COLO829 (cell line): ENCODE measurements at regions not wholly inside any gene's neighbourhood (a gene's known extent, or its start where the extent isn't known, plus 50 kb on each side); places are given as distances from the start of the nearest gene placed in this dataset.

Experiments used
- DNase-seq: peaks from one replicate; pipeline ENCODE4 v3.0.0; 2012; ENCODE audit warnings: low spot score

DNA sequence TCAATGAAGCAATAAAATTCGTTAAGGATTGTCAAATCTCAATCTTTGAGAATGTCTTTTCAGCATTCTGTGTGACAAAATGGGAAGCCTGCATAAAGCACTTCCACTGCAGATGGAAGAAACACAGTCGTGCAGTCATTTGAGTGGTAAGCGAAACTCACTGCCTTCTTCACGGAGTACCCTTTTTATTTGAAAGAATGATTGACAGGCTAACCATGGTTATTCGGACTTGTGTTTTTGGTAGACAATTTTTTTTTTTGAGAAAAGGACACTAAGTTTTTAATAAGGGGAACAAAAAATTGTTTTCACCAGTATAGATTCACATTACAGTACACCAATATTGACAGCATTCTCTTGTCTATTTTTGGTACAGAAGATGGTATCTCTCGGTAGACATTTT is 86.9 kb upstream of the MSX1 start:
- no peak for DNase-seq

DNA sequence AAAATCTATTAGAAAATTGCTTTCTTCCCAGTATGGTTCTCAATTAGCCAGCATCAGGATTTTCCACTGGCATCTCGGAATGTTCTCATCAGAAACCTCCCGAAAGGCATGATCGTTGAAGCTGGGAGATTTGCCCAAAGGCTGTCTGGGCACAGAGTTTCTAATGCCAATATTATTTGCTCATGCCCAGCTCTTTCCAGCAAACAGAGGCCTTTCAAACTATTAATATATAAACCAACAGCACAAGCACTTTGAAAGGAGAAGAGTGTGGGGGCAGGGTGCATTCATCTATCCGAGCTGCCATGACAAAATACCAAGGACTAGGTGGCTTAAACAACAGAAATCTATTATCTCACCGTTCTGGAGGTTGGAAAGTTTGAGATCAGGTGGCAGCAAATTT is 88.3 kb upstream of the MSX1 start:
- no peak for DNase-seq

DNA sequence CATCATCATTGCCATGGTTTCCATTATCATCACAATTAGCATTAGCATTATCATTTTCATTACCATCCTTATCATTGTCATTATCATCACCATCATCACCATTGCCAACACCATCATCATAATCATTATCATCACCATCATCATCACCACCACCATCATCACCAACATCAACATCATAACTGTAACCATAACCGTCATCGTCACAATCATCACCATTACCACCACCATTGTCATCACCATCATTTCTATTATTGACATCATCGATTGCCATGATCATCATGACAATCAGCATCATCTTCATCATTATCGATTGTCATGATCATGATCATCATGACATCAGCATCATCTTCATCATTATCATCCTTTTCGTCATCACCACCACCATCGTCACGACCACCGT is 88.9 kb upstream of the MSX1 start:
- no peak for DNase-seq

DNA sequence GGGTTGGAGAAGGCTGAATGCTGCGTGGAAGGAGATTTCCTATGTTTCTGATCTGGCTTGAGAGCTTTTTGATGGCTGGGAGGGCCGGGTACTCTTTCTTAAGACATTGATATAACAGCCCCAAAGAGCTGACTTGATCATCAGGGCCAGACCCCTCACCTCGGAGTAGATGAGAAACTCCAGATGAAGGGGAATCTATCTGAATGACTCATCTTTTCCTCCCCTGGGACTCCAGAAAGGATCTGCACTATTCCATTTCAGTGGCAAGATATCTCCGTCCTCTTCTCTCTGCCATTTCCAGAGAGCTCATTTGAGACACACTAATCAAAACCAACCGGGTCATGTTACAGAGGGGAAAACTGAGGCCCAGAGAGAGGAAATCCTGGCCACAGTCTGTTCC is 92.9 kb upstream of the MSX1 start:
- no peak for DNase-seq

DNA sequence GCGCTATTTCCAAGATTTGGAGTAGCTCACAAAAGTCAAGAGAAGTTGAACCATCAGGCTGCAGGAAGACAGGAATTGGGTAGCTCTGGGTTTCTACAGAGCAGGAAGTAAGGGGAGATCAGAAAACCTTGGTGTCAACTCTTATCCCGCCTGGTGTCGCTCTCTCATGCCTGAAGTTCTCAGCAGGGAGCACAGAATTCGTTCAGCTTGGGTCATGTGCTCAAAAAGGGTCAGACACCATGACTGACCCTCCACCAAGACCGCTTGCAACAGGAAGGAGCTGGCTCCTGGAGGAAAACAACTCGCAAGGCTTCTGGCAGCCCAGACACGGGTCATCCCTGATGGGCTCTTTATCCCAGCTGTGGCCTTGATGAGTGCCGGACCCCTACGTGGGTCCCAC is 93.7 kb upstream of the MSX1 start:
- no peak for DNase-seq

DNA sequence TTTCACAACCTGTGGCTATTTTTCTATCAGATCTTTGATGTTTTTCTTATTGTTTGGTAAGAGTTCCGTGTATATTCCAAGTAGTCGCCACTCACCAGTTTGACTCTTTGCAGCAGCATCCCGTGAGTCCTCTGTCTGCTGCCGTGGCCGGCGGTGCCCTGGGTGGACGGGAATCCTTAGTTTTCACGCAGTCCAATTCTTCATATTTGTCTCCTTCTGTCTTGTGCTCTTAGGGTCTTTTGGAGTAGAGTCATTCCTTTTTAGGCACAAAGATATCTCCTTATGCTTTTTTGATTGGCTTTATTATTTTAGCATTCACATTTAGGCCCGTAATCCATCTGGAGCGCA is 94.9 kb upstream of the MSX1 start:
- DNase-seq: no peak

DNA sequence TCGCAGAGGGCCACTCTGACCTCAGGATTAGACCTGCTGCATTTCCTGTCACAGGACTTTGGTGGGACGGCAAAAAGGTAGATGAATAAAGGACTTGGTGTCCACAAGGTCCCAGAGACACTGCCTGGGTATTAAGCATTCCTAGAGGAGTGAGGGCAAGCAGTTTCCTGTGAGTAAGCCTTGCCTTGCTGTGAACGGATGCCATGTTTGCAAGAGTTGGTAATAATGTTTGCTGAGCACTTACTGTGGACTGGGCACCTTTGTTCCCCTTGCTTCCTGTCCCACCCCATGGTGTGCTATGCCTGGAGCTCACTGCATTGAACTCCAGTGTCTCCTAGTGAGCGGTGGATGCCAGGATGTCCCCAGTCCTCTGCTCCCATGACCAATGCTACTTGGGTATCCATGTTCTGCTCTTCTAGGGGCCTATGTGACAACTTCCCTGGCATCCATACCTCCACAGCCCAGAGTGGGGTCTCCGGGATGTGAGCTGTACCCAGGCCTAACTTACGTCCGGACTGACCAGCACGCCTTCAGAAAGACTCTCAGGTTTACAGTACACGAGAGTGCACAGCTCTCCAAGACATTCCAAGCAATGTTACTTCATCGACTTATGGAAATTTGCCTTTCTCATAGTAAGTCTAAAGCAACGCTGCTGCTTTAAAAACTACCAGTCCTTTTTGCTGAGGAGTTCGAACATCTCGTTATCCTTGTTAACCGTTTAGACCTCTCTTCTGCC is 95.5 kb upstream of the MSX1 start:
- no peak for DNase-seq

DNA sequence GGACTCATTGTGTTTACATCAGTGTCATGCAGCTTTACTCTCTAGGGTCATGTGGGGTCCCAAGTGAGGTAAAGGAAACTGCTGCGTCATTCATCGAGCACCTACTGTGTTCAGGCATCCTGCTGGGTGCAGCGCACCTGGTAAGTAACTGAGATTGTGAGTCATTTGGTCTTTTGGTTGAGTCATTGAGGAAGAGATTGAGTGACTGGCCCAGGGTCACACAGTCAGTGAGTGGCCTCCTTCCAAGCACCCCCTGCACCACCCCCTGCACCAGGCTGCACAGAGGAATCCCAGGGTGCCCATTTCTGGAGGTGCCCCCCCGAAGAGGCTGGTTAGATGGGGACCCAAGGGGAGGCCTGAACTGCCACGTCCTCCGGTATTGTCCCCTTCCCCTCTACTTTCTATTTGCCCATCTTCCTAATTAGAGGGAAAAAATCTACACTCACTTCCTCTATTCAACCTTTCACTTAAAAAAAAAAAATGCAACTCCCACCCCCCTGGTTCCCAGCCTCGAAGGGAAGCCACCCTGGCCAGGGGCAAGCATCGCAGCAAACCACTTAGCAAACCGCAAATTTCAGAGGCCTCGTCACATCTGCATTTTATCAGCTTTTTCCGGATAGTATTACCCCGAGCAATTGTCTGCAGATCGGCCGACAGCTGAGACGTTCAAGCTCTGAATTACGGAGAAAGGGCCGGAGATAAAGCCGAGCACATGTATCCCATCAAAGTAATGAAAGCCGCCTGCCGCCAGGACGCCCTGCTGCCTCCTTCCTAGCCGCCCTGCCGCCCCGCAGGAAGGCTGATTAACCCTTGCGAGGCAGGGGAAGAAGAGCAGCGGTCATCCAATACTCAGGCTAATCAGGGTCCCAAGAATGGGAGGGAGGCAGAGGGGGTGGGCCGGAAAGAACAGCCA is 96.3 kb upstream of the MSX1 start:
- DNase-seq: no peak

DNA sequence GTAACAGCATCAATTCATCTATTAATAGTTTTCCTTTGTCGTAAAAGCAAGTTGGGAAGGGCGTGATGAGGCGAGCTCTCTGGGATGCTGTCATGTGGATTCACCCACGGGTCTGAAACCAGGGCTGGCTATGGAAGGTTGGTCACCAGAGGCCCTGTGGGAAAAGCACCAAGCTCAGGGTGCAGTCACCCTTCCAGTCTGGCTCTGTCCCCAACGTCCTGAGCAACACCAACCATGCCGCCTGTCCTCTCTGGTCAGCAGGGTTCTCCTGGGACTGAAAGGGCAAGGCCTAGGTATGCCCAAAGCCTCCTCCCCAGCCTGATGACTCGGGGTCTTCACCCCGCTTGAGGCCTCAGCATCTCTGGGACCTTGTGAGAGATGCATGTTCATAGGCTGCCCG is 97.2 kb upstream of the MSX1 start:
- DNase-seq: no peak

DNA sequence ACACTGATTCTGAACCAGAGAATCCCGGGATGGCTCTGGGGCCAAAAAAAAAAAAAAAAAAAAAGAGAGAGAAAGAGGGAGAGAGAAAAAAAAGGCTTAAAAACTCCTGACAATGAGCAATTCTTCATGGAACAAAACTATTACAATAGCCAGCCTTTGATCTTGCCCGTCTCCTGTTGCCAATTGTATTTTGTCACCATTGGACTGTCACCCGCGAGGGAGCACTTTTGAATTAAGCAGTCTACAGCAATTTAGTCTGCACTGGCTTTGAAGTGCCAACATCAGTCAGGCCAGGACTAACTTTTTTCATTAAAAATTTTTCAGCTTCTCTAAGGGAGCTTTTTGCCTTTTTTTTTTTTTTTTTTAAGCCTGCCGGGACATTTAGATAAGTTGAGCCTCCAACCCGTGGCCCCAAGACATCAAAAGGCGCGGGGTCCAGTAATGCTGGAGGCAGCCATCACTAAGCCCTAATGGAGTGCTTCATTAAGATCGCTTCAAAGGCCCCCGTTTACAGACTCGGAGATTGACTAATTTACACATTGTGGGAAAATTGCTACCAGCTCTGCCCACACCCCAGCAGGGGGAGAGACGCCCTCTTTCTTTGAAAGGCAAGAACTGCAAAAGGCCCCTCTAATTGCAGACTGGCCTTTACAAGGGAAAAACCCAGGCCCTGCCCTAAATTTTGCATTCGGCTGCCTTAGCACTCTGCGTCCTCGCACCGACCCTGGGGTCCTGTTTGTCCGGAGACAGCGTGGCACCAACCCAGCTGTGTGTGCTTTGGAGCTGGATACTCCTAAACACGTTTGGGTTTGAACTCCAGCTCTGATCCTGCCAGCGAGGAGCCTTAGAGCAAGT is 98.1 kb upstream of the MSX1 start:
- no peak for DNase-seq

DNA sequence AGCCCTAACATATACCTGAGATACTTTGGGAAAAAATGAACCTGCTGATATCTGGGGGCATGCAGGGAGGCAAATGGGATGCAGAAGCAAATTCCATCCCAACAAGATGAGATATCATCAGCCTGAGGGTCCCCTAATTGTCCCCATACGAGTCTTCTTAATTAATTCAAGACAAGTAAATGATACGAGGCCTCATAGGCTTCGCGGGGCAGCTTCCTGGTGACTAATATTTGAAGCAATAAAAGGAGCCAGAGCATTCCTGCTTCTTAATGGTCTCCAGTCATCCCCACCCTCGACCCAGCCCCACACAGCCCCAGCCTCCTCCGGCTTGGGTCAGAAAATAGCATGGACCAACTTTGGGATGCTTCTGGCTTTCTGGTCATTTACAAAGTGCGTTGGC is 99.6 kb upstream of the MSX1 start:
- DNase-seq: no peak

DNA sequence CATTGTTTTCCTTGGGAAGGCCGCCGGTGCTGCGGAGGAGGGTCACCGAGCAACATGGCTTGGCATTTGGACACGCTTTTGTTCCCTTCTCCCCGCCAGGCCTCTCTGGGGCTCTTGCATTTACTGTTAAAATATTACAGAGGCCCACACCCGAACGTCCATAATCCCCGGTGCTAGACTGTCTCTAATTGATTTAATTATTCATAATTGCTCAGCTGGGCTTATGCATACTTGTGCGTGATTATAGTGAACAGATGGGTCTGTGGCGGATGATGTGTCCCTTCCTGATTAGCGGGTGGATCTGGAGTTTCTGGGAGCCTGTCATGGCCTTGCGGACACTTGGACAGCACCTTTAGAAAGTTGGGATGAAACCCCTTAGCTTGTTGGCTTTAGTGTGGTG is 100.2 kb upstream of the MSX1 start:
- no peak for DNase-seq

DNA sequence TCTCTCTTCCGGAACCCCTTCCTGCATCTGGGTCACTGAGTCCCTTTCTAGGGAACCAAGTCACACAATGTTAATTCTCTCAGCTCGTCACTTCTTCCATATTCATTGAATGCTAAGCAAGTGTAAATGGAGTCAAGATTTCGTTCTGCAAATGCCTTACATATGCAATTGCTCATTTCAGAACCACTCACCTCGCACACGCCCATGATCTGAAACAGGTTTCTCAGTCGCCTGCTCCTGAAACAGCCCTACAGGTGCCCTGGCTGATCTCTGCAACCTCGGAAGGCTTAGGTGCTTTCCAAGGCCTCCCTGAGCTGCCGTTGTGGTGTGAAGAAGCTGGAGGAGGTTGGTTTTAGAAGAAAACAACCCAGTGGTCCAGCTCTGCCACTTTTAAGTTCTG is 100.8 kb upstream of the MSX1 start:
- DNase-seq: no peak

DNA sequence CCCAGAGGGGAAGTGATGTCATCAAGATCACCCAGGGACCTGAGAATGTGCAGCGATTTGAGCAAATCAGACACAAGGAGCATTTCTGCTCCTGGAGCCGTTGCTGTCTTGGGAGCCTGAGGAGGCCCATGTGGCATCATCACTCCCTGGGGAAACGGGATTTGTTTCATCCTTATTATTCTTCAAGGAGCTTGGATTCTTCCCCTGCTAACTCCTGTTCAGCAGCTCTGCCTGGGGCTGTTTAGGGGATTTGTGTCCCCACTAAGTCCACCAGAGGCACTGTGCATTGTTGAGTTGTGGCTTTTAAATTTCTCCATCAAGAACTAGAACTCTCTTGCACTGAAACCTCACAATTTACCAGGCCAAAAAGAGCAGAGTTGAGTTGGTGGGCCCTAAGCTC is 104.2 kb upstream of the MSX1 start:
- DNase-seq: no peak

DNA sequence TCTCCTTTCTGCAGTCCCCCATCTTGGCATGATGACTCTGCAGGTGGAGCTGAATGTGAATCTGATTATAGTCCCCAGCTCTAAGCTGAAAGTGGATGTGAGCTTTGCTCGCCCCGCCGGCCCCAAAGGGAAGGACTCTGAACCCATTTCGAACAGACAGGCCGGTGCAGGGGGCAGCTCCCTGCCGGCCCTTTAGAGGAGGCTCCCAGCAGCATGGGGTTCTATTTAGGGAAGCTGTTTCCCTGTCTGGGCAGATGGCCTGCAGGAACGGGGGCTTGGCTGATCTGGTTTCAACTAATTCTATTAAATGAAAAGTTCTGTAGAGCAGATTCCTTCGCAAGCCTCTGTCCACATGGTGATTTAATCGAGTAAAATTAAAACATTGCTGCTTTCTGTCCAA is 104.8 kb upstream of the MSX1 start:
- DNase-seq: no peak

DNA sequence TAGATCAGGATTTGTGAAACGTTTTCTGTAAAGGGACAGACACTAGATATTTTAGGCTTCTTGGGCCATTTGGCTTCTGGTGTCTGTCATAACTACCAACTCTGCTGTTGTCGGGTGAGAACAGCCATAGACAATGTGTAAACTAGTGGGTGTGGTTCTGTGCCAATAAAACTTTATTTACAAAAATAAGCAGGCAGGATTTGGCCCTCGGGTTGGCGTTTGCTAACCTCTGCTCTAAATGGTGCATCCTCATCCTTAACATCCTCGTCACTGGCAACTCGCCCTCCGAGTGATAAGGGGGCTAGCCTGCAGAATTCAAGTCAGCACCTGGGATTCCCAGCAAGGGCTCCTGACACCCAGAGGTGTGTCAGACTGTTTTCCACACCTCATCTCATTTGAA is 105.8 kb upstream of the MSX1 start:
- DNase-seq: no peak

DNA sequence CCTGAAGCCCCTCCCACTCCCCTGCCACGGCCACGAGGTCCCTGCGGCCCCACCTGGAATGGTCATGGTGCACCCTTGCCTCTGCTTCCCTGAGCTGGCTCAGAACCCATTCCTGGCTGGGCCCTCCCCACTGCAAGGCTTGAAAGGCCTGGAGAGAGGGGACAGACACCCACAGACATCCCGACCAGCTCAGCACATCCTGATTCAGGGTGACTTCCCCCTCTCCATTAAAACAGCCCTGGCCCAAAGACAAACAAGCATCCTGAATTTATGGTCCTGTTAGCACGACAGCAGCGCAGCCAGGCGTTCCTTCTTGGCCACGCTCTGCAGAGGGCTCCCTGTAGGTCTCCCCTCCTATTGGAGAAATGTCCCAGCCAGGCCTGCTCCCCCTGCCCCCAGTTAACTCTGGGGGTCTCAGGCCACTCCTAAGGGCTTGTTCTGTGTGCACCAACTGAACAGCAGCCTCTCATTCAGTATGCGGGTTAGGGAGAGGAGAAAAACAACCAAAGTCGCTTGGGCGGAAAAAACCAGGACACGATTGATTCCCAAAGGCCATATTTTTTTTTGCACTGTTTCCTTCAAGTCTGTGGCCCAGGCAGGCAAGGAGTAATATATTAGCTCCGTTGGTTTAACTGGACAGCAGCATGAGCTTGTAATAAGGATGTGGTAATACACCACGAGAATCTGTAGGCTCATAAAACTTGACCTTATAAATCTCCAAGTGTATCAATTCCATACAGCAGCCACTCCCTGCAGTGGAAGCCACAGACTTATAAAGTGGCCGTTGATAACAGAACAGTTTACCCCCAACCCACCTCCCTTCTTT is 106.7 kb upstream of the MSX1 start:
- no peak for DNase-seq

DNA sequence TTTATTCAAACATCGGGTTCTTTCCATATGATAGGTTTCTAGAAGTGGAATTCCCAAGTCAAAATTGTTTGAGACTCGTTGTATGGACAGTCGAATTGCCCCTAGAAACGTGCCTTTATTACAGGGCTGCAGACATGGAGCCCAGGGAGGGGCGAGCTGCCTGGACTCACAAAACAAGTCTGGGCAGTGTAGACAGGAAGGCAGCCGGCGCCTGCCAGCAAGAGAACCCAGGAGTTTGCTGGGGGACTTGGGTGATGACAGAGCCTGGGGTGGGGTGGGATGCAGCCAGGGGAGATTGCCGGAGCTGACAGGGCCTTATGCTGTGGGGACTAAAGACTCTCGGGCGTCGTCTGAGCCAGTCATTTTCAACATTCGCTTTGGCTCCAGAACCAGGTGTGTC is 107.4 kb upstream of the MSX1 start:
- DNase-seq: no peak

DNA sequence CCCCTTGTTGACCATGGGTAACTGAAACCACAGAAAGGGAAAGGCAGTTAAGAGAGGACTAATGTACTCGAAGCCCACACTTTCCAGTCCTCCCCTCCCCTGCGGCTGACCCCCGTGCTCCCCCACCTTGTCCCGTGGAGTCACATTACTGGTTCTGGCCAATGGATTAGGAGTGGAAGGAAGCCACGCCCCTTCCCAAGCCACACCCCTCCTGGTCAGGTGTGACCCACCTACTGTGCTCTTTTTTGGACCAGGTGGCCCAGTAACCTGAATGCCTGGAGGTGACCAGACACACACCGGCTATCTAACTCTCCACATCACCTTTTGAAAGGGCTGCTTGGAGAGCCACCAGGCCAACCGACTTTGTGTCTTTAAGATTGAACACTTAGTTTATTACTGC is 109.3 kb upstream of the MSX1 start:
- DNase-seq: no peak

DNA sequence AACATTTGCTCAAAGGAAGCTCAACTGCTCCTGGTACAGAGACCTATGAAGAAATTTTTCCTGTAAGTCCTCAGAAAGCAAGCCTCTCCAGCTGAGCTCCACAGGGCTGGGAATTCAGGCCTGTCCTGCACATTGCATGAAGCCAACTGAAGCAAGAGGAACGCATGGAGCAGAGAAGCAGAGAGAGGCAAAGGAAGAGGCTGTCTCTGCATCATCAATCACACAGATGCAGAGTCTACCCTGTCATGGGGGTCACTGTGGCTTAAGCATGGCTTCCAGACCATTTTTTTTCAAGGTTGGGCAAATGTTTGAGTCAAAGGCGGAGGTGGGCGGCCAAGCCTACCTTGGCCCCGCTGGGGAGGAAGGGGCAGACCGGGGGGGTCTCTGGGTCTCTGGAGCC is 110.3 kb upstream of the MSX1 start:
- no peak for DNase-seq

DNA sequence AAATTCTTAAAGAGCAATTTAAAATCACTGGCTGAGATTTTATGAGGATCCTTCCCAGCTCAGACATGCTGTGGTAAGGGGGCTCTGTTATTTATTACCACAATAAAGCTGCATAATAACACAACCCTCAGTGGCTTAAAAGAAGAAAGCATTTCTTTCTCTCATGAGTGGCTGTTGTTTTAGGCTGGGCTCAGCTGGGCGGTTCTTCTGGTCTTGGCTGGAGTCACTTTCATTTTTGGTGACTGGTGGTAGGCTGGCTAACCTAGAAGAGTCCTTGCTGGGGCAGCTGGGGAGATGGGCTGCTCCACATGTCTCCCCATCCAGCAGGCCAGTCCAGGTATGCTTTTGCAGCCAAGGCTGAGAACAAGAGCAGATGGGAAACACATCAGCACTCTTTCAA is 113.0 kb upstream of the MSX1 start:
- no peak for DNase-seq

DNA sequence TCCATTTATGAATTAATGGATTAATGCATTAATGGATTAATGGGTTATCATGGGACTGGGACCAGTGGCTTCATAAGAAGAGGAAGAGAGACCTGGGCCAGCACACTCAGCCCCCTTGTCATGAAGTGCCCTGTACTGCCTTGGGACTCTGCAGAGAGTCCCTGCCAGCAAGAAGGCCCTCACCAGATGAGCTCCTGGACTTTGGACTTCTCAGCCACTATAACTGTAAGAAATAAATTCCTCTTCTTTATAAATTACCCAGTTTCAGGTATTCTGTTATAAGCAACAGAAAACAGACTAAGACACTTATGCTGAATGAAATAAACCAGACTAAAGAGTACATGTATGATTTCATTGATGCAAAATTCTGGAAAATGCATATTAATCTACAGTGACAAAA is 119.4 kb upstream of the MSX1 start:
- no peak for DNase-seq
